ENCODE measurements at regions not wholly inside any gene's neighbourhood (a gene's known extent, or its start where the extent isn't known, plus 50 kb on each side); places are given as distances from the start of the nearest gene placed in this dataset.

- H3K4me1 Mint-ChIP-seq (ENCODE audit: low read depth in 2 of 2) = no peaks in the 10 kb centered on the region
- no peaks in the 10 kb centered on the region for H3K27me3 Mint-ChIP-seq
- DNase-seq = no peak
- no peak overlapping the region for H3K27ac Mint-ChIP-seq
- no peak for ATAC-seq (replicated peaks)
- no peak overlapping the region for H3K4me3 Mint-ChIP-seq
- no peaks in the 10 kb centered on the region for H3K36me3 Mint-ChIP-seq (ENCODE audit: insufficient read depth)
- no peaks in the 10 kb centered on the region for H3K9me3 Mint-ChIP-seq
These were observed 203.1 kb downstream of the BCOR start for GRCh38 chrX:39894683-39895082.

GRCh38 chrX:39895218-39896110 is 202.3 kb downstream of the BCOR start:
- H3K36me3 Mint-ChIP-seq (ENCODE audit: insufficient read depth) = no peaks in the 10 kb centered on the region
- no peak for ATAC-seq (replicated peaks)

DNA sequence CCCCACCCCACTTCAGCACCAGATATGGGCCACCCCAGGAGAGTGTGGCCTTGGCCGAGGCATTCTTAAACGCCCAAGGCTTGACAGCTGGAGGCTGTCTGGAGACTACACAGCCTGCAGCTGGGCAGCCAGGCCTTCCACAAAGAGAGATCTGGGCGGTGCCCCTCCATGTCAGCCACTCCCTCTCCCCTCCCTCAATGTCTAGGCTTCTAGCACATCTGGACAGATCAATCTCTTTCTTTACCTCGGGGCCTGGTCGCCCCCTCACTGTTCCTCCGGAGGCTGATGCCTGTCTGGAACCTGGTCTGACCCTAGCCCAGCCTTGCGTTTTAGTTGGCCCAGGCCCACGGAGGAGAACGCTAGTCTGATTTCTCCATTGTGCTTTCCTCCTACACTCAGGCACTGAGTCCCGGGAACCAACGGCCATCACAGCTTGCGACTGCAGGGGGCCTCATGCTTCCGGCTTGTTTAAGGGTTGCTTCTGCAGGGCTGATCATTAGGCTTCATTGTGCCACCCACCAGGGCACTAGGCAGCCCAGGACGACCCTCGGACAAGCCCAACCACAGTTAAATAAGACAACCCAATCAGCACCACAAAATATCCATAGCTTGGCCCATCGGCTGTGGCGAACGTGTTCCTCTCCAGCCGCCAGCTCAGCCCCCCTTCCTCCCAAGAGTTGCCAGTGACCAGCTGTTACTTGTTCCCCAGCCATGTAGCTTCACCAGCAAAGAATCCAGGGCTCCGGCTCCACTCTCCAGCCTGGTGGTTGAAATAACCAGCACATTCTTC is 200.6 kb downstream of the BCOR start:
- no peak overlapping the region for H3K4me3 Mint-ChIP-seq
- H3K27me3 Mint-ChIP-seq = no peaks in the 10 kb centered on the region
- DNase-seq = no peak
- H3K9me3 Mint-ChIP-seq = no peaks in the 10 kb centered on the region
- ATAC-seq (replicated peaks) = no peak
- no peak overlapping the region for H3K27ac Mint-ChIP-seq
- H3K36me3 Mint-ChIP-seq (ENCODE audit: insufficient read depth) = no peaks in the 10 kb centered on the region
- no peaks in the 10 kb centered on the region for H3K4me1 Mint-ChIP-seq (ENCODE audit: low read depth in 2 of 2)

More at GRCh38 chrX:39895218-39896110, 202.3 kb downstream of the BCOR start:
- no peaks in the 10 kb centered on the region for H3K9me3 Mint-ChIP-seq
- H3K27ac Mint-ChIP-seq = peak overlapping the region; percentile 13 to 32
- no peak overlapping the region for H3K4me3 Mint-ChIP-seq
- H3K4me1 Mint-ChIP-seq (ENCODE audit: low read depth in 2 of 2) = no peaks in the 10 kb centered on the region
- no peak for DNase-seq
- H3K27me3 Mint-ChIP-seq = no peaks in the 10 kb centered on the region

- H3K9me3 Mint-ChIP-seq = no peaks in the 10 kb centered on the region
- H3K4me1 Mint-ChIP-seq (ENCODE audit: low read depth in 2 of 2) = no peaks in the 10 kb centered on the region
- H3K27ac Mint-ChIP-seq = no peak overlapping the region
These were observed 200.0 kb downstream of the BCOR start for GRCh38 chrX:39897741-39898097.

DNA sequence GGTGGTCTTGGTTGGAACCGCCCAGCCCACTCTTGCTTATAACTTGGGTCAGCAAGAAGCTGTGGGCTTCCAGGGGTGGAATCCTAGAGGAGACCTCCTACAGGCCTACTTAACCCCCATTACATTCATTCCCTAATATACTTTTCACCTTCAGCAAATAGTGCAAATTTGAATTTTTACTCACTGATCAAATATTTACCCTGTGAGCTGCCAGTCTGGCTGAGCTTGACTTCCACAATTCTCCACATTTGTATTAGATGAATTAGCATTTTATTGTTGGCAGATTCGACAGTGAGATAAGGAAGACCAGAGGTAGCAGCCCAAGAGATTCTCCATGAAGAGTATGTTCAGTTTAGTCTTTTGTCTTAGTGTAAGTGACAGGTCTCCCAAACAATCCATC is 199.6 kb downstream of the BCOR start:
- no peak for DNase-seq
- Mint-ChIP-seq H3K27me3 (no peaks in the 10 kb centered on the region), H3K4me1 (ENCODE audit: low read depth in 2 of 2) (no peaks in the 10 kb centered on the region), H3K4me3 (no peak overlapping the region), H3K9me3 (no peaks in the 10 kb centered on the region), H3K36me3 (ENCODE audit: insufficient read depth) (no peaks in the 10 kb centered on the region), H3K27ac (no peak overlapping the region)
- no peak for ATAC-seq (replicated peaks)

More at GRCh38 chrX:39897741-39898097, 200.0 kb downstream of the BCOR start:
- no peak overlapping the region for H3K4me3 Mint-ChIP-seq
- H3K36me3 Mint-ChIP-seq (ENCODE audit: insufficient read depth) = no peaks in the 10 kb centered on the region
- DNase-seq = no peak
- no peak for ATAC-seq (replicated peaks)
- no peaks in the 10 kb centered on the region for H3K27me3 Mint-ChIP-seq

GRCh38 chrX:39899059-39899458 is 198.7 kb downstream of the BCOR start:
- no peaks in the 10 kb centered on the region for H3K9me3 Mint-ChIP-seq
- H3K4me3 Mint-ChIP-seq = no peak overlapping the region
- DNase-seq (no peak), ATAC-seq (replicated peaks) (no peak)
- no peaks in the 10 kb centered on the region for H3K4me1 Mint-ChIP-seq (ENCODE audit: low read depth in 2 of 2)
- no peaks in the 10 kb centered on the region for H3K27me3 Mint-ChIP-seq
- H3K27ac Mint-ChIP-seq = no peak overlapping the region
- H3K36me3 Mint-ChIP-seq (ENCODE audit: insufficient read depth) = no peaks in the 10 kb centered on the region

DNA sequence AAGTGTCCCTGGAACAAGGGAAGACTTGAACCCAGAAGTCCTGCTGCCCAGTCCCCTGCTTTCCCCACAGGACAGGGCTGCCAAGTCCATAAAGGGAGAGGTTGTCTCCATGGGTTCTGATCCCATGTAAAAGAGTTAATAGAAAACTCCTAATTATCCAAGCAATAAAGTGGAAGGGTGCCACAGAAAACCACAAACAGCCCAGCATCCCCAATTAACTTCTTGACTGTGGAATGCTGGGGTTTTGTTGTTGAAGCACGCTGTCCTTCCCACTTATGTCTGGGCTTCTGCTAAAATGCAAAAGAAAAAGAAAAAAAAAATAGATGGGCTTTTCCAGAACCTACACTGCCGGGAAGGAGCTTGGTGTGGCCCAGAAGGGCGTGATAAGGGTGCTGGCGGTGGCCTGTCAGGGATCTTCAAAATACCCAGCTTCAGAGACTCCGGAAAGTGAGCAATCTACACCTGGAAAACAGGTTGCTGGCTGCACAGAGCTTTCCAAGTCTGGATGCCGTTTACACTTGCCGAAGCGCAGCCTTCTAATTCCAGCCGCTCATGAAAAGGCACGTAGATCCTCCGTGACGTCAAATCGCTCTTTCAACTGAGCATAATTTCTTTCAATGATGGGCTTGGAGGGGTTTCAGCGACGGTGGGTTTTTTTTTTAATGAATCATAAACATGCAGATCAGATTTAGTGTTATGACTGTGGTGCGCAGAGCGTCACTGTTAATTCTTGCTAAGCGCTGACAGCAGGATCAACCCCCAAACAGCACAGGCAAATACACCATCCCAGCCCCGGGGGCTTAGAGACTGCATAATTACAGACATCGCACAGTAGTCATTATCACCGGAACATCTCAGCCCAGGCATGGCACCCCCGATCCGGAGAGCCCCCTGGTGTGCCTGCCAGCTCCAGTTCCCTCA is 197.6 kb downstream of the BCOR start:
- Mint-ChIP-seq H3K4me1 (ENCODE audit: low read depth in 2 of 2) (no peaks in the 10 kb centered on the region), H3K36me3 (ENCODE audit: insufficient read depth) (no peaks in the 10 kb centered on the region), H3K27me3 (no peaks in the 10 kb centered on the region), H3K4me3 (no peak overlapping the region), H3K9me3 (no peaks in the 10 kb centered on the region), H3K27ac (no peak overlapping the region)
- ATAC-seq (replicated peaks) (no peak), DNase-seq (no peak)

DNA sequence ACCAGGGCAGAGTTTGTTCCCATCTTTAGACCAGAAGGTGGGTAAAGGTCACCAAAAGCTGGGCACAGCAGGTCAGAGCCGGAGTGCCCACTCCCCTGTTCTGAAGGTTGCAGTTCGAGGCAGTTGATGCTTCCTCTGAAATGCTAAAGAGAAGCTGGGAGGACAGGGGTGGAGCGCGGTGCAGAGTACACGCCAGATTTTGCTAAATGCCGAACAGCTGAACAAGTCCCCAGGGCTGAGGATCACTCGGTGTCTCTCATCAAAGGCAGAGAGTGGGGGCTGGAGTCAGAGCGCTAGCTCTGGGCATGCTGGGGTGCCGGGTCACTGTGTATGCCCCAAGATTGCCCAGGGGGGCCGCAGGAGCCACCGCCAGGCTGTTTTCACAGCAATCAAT is 197.0 kb downstream of the BCOR start:
- Mint-ChIP-seq H3K9me3 (no peaks in the 10 kb centered on the region), H3K36me3 (ENCODE audit: insufficient read depth) (no peaks in the 10 kb centered on the region), H3K4me1 (ENCODE audit: low read depth in 2 of 2) (no peaks in the 10 kb centered on the region), H3K27ac (no peak overlapping the region), H3K4me3 (no peak overlapping the region), H3K27me3 (no peaks in the 10 kb centered on the region)
- ATAC-seq (replicated peaks) (no peak), DNase-seq (no peak)

GRCh38 chrX:39903343-39903742 is 194.4 kb downstream of the BCOR start:
- no peaks in the 10 kb centered on the region for H3K9me3 Mint-ChIP-seq
- H3K27me3 Mint-ChIP-seq = no peaks in the 10 kb centered on the region
- H3K4me3 Mint-ChIP-seq = no peak overlapping the region
- no peaks in the 10 kb centered on the region for H3K36me3 Mint-ChIP-seq (ENCODE audit: insufficient read depth)
- peak overlapping the region in 1 of 2 donors; percentile 28 for H3K27ac Mint-ChIP-seq
- no peaks in the 10 kb centered on the region for H3K4me1 Mint-ChIP-seq (ENCODE audit: low read depth in 2 of 2)
- no peak for ATAC-seq (replicated peaks)
- DNase-seq = no peak

DNA sequence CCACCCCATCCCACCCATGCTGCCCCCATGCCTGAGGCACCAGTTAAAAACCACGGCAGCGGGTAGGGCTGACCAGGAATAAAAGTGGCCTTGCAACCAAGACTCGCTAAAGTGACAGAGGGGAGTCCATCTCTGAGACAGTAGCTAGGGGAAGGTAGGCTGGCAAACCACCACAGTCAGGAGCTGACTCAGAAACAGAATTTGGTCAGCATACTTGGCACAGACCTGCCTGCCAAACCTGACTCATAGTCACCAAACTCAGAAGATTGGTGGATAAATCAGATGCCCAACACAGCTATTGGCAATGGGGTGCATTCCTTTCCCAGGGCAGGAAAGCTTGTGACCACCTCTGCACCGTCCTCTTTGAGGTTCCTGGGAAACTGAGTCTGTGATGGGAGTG is 193.8 kb downstream of the BCOR start:
- no peaks in the 10 kb centered on the region for H3K4me1 Mint-ChIP-seq (ENCODE audit: low read depth in 2 of 2)
- no peaks in the 10 kb centered on the region for H3K36me3 Mint-ChIP-seq (ENCODE audit: insufficient read depth)
- H3K9me3 Mint-ChIP-seq = no peaks in the 10 kb centered on the region
- DNase-seq = no peak
- H3K4me3 Mint-ChIP-seq = no peak overlapping the region
- no peak for ATAC-seq (replicated peaks)
- H3K27me3 Mint-ChIP-seq = no peaks in the 10 kb centered on the region
- H3K27ac Mint-ChIP-seq = no peak overlapping the region

- no peaks in the 10 kb centered on the region for H3K27me3 Mint-ChIP-seq
- H3K27ac Mint-ChIP-seq = no peak overlapping the region
- no peaks in the 10 kb centered on the region for H3K9me3 Mint-ChIP-seq
- no peaks in the 10 kb centered on the region for H3K4me1 Mint-ChIP-seq (ENCODE audit: low read depth in 2 of 2)
- no peak for DNase-seq
- no peak overlapping the region for H3K4me3 Mint-ChIP-seq
- no peaks in the 10 kb centered on the region for H3K36me3 Mint-ChIP-seq (ENCODE audit: insufficient read depth)
- ATAC-seq (replicated peaks) = no peak
These were observed 192.8 kb downstream of the BCOR start for GRCh38 chrX:39904816-39905537.

DNA sequence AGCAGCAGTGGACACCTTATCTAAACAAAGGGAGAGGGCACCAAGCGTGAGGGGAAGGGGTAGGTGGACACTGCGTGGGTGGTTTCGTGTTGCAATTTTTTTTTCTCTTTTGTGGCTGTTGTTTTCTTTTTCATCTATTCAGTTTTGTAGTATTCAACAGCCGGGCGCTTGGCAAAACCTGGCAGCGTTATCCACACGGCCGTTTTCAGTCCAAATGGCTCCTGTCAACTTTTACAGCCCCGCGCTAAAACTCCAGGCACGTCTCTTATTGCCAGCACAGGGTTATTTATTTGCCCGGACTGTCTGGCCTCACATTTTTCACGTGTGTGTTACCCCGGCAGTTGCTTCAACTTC is 192.2 kb downstream of the BCOR start:
- H3K36me3 Mint-ChIP-seq (ENCODE audit: insufficient read depth) = no peaks in the 10 kb centered on the region
- no peak overlapping the region for H3K4me3 Mint-ChIP-seq
- no peak for DNase-seq
- no peak overlapping the region for H3K27ac Mint-ChIP-seq
- H3K27me3 Mint-ChIP-seq = no peaks in the 10 kb centered on the region
- no peak for ATAC-seq (replicated peaks)
- no peaks in the 10 kb centered on the region for H3K9me3 Mint-ChIP-seq
- no peaks in the 10 kb centered on the region for H3K4me1 Mint-ChIP-seq (ENCODE audit: low read depth in 2 of 2)

DNA sequence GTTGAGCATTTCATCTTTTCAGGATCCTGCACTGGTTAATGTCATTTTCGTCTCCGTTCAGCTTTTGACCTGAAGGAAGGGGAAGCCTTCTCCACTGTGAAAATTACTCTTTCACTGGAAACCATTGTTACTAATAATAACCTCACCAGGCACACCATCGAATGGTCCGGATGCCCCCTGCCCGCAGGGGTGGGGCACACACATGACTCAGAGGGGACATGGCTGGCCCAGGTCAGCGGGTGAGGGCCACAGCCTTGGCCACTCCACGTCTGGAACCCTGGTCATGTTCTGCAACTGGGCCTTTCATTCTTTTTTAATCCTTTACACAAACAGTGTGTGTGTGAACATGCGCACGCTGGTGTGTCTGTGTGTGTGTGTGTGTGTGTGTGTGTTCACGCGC is 191.8 kb downstream of the BCOR start:
- Mint-ChIP-seq H3K27me3 (no peaks in the 10 kb centered on the region), H3K27ac (no peak overlapping the region), H3K4me1 (ENCODE audit: low read depth in 2 of 2) (no peaks in the 10 kb centered on the region), H3K9me3 (no peaks in the 10 kb centered on the region), H3K36me3 (ENCODE audit: insufficient read depth) (no peaks in the 10 kb centered on the region), H3K4me3 (no peak overlapping the region)
- no peak for ATAC-seq (replicated peaks)
- no peak for DNase-seq
